Uterus (tissue), 2 donors: ENCODE measurements at regions not wholly inside any gene's neighbourhood (a gene's known extent, or its start where the extent isn't known, plus 50 kb on each side); places are given as distances from the start of the nearest gene placed in this dataset.

Source experiments
- POLR2A ChIP-seq, 2 donors: fragments of 450-650 bp; IDR thresholded peaks; one replicate each; pipeline ENCODE4 v1.6.1; 2016; ENCODE audit warnings: antibody characterized with exemption in 2 of 2, mild to moderate bottlenecking in 1 of 2, moderate library complexity in 1 of 2
- TF ChIP-seq, protein P1 (sequence below), 4 experiments: fragments of 200-600 bp in 2 of 4; fragments of 450-650 bp in 2 of 4; sonication (generic) in 2 of 4; IDR thresholded peaks; one replicate each; pipeline ENCODE4 v1.5.1; 2016 to 2019; ENCODE audit warnings: antibody characterized with exemption in 4 of 4, mild to moderate bottlenecking in 2 of 4, moderate library complexity in 1 of 4

- TF ChIP-seq, protein P1, sequence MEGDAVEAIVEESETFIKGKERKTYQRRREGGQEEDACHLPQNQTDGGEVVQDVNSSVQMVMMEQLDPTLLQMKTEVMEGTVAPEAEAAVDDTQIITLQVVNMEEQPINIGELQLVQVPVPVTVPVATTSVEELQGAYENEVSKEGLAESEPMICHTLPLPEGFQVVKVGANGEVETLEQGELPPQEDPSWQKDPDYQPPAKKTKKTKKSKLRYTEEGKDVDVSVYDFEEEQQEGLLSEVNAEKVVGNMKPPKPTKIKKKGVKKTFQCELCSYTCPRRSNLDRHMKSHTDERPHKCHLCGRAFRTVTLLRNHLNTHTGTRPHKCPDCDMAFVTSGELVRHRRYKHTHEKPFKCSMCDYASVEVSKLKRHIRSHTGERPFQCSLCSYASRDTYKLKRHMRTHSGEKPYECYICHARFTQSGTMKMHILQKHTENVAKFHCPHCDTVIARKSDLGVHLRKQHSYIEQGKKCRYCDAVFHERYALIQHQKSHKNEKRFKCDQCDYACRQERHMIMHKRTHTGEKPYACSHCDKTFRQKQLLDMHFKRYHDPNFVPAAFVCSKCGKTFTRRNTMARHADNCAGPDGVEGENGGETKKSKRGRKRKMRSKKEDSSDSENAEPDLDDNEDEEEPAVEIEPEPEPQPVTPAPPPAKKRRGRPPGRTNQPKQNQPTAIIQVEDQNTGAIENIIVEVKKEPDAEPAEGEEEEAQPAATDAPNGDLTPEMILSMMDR (IDR thresholded peaks at IDR 0.05): no peak
- TF ChIP-seq POLR2A (IDR thresholded peaks at IDR 0.05): no peak
Measured at GRCh38 chr13:50527612-50528509, 315.6 kb downstream of the DLEU7 start.
